Epithelial cell of prostate (primary cell): ENCODE measurements at regions not wholly inside any gene's neighbourhood (a gene's known extent, or its start where the extent isn't known, plus 50 kb on each side); places are given as distances from the start of the nearest gene placed in this dataset.
"Not testable (repeated sequence)": the region's sequence is repeated elsewhere in the genome, so short reads cannot be mapped to it uniquely, and the experiment has no call there.

Experiments
- DNase-seq: peaks from one replicate; pipeline ENCODE4 v3.0.0-alpha.2; 2011; ENCODE audit warnings: low read depth, low spot score
- H3K27ac ChIP-seq: fragments of 450-650 bp; 2 replicates; pipeline ENCODE4 v1.5.1; 2017; ENCODE audit warnings: mild to moderate bottlenecking

- DNase-seq, result no peak
- no peak overlapping the region for H3K27ac ChIP-seq
These were observed 784.9 kb downstream of the TENT5A start for GRCh38 chr6:80967609-80968008.

DNA sequence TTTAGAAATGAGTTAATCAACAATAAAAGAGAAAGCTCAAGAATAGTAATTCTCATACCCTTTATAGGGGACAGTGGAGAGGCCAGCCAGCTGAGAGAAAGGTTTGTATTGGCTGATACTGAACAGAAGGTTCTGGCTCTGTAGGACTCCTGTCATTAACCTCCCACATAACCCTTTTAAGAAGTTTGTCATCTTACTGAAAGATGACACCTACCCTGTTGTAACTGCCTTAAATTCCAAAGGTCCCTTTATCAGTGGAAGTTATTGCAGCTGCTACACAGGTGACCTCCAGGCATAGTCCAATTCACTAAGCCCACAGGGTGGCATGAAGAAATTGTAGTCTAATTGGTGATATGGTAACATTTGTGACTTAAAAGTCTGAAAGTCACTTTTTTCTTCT, 790.1 kb downstream of the TENT5A start:
- no peak overlapping the region for H3K27ac ChIP-seq
- no peak for DNase-seq

- no peak overlapping the region for H3K27ac ChIP-seq
- no peak for DNase-seq
These were observed 791.3 kb downstream of the TENT5A start for GRCh38 chr6:80961166-80961565.

- no peak for DNase-seq
- no peak overlapping the region for H3K27ac ChIP-seq
These were observed 793.4 kb downstream of the TENT5A start for GRCh38 chr6:80959034-80959433.

GRCh38 chr6:80956898-80957297, 795.6 kb downstream of the TENT5A start:
- H3K27ac ChIP-seq, result no peak overlapping the region
- DNase-seq, result no peak

DNA sequence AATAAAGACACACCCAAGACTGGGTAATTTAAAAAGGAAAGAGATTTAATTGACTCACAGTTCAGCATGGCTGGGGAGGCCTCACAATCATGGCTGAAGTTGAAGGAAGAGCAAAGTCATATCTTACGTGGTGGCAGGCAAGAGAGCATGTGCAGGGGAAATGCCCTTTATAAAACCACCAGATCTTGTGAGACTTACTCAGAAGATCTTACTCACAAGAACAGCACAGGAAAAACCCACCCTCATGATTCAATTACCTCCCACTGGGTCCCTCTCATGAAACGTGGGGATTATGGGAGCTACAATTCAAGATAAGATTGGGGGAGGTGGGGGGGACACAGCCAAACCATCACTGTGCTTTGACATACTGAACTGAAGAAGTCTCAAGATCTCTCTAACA, 800.0 kb downstream of the TENT5A start:
- H3K27ac ChIP-seq, DNase-seq: not testable (repeated sequence)

DNA sequence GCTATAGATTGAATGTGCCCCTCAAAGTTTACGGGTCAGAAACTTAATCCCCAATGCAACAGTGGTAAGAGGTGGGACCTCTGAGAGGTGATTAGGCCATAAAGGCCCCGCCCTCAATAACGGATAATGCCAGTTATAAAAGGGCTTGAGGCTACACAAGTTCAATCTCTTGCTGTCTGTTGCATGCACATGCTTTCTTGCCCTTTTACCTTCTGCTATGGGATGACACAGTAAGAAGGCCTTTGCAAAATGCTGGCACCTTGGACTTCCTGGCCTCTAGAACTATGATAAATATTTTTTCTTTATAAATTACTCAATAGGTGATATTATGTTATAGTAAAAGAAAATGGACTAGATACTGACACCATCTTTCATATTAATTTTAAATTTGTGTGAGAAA, 806.1 kb downstream of the TENT5A start:
- H3K27ac ChIP-seq, result no peak overlapping the region
- no peak for DNase-seq

DNA sequence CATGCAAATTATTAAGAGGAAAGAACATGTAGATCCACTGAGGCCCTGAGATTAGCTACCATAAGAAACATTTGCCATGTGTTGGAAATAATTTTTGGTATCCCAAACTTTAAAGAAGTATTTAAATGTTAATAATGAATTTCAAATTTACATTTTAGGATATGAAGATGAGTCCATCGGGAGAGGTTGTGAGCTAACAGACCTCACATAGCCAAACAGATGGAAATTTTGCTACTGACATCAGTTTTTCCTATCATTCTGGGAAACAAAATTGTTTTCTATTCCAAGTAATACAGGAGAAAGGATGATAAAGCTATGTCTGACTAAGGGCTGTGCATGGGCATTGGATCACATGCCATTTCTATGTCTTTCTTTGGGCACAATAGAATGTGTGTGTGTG, 809.6 kb downstream of the TENT5A start:
- no peak for DNase-seq
- no peak overlapping the region for H3K27ac ChIP-seq

GRCh38 chr6:80940976-80941375, 811.5 kb downstream of the TENT5A start:
- DNase-seq, result no peak
- no peak overlapping the region for H3K27ac ChIP-seq

DNA sequence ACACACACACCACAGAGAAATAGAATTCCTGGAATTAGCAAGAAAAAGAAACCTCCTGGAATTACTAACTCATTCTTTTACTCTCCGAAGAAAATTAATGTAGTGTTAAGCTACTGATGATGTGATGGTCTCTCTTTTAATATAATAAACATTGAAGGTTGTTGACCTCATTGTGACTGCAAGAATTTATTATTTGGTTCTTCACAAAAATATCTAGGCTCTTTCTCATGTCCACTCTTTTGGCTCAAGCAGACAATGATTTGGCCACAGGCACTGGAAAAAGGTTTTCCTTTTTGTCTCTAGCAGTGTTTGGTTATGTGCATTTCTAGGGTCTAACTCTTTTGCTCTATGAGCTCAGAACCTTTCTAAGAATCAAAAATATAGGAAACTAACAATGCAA, 811.9 kb downstream of the TENT5A start:
- no peak for DNase-seq
- no peak overlapping the region for H3K27ac ChIP-seq

DNA sequence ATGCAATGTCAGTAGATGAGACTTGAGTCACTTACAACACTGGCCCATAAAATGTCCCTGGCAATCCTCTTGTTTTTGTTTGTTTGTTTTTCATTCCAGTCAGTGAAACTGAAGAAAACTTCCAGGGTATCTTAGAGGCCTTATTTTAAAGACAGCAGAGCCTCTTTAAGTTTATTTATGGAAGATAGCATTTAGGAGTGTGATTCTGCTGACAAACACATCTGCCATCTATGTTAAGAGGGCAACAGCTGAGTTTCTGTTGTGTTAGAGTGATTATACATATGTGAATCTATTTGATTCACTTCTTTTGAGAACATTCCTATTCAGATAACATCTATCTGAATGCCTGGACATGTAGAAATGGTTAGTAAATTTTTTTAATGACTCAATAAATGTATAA, 812.6 kb downstream of the TENT5A start:
- peak; percentile 6 for DNase-seq
- no peak overlapping the region for H3K27ac ChIP-seq

DNA sequence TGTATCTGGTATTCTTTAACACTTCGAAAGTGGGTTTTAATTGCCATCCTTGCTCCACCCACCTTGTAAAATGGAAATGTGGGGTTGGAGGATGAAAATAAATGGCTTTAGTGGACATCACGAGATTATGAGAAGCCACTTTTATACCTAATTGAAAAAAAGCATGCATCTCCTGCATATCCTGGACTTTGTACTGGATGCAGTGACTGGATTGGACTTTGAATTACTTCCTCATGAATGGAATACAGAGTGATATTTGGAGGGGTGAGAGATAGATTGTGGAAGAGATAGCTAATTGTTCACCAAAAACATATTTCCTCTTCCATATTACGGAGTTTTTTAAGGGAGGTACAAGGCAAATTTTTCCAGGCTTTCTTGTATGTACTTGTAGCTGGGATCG, 813.0 kb downstream of the TENT5A start:
- no peak overlapping the region for H3K27ac ChIP-seq

GRCh38 chr6:80938131-80938530, 814.4 kb downstream of the TENT5A start:
- H3K27ac ChIP-seq, result no peak overlapping the region

More for the DNA sequence above, 813.0 kb downstream of the TENT5A start:
- no peak for DNase-seq

GRCh38 chr6:80932359-80932758, 820.1 kb downstream of the TENT5A start:
- no peak overlapping the region for H3K27ac ChIP-seq
- no peak for DNase-seq

More at GRCh38 chr6:80938131-80938530, 814.4 kb downstream of the TENT5A start:
- no peak for DNase-seq

DNA sequence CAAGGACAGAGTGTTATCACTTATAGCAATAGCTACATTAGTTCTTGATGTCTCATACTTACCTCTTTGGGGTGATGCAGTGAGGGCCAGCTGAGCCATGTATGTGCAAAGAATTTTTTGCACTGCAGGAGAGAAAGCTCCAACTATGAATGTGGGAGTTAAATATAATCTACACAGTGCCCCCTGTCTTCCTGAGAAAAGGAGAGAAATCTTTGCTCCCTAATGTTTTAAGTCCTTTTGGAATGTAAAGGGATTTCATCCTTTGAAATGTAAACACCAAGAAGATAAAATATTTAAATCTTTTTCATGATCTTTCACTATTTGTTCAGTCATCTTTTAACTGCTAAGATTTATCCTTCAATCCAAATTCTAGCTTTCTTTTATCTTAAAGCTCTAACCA, 822.1 kb downstream of the TENT5A start:
- no peak for DNase-seq
- H3K27ac ChIP-seq, result no peak overlapping the region

- no peak for DNase-seq
- no peak overlapping the region for H3K27ac ChIP-seq
These were observed 817.3 kb downstream of the BCKDHB start for GRCh38 chr6:80923816-80924215.

DNA sequence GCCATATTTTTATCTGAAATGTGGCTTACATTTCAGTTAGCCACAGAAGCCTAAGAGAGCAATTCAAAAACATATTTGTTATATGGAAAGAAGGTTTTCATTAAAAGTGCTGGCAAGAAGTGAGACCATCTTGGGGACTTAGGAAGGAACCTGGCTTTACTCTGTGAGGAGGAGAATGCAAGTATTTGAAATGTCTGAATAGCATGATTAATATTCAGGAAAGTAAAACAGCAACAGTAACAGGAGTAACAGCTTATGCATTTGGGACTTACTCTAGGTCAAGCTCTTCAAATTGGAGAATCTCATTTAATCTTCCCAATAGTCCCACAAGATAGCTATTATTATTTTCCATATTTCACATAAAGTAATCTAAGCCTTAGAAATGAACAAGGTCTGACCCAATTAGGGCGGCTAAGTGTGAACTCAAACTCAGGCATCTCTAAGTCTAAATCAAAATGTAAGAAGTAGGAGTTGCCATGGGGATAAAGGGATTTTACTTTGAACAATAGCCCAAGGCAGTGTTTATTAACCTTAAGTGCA, 816.5 kb downstream of the BCKDHB start:
- DNase-seq, result no peak
- no peak overlapping the region for H3K27ac ChIP-seq

DNA sequence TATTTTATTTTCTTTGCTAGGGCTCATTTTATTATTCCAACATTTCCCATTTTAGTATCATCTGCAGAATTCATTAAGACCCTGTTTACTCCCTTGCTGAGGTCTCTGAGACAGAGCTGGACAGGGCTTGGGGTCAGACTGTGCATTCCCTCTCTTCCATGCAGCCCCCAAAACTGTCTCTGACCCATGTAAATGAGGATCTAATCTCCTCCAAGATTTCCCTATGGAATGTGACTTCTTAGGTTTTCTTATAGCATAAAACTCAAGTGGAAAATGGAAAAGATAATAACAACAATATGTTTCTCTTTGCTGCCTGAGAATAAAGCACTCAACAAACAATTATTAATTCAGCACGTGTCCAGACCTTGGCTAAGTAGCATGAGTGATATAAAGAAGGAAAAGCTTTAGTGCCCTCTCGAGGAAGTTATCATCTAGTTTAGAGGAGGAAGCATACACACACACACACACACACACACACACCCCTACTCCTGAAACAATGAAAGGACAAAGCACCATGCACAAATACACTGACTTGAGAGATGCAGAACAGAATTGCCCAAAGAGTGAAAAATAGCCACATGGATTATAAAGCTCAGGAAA, 815.5 kb downstream of the BCKDHB start:
- no peak overlapping the region for H3K27ac ChIP-seq
- peak; percentile 8 for DNase-seq

GRCh38 chr6:80907831-80908230, 801.4 kb downstream of the BCKDHB start:
- DNase-seq, result no peak
- H3K27ac ChIP-seq, result no peak overlapping the region

DNA sequence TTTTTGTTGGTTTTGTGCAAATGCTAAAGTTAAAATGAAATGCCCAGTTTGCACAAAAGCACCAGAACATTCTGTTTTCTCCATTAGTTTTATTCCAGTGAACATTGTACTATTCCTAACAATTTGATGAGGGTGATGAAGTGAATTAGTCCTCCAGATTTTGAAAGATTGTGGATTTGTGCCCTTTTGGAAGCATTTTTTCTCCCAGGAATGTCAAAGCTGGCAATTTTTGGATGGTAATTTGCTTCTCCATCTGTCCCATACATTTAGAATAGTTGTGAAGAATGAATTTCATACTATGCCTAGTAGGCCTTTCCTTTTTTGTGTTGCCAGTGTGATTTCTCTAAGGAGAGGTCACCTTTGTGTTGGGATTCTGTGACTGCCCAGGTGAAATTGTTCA, 797.2 kb downstream of the BCKDHB start:
- H3K27ac ChIP-seq, result no peak overlapping the region
- DNase-seq, result no peak

GRCh38 chr6:80886475-80886874, 780.0 kb downstream of the BCKDHB start:
- no peak for DNase-seq
- no peak overlapping the region for H3K27ac ChIP-seq

GRCh38 chr6:80872951-80873308, 766.5 kb downstream of the BCKDHB start:
- no peak for DNase-seq
- no peak overlapping the region for H3K27ac ChIP-seq
